ENCODE measurements at regions not wholly inside any gene's neighbourhood (a gene's known extent, or its start where the extent isn't known, plus 50 kb on each side); places are given as distances from the start of the nearest gene placed in this dataset.

DNA sequence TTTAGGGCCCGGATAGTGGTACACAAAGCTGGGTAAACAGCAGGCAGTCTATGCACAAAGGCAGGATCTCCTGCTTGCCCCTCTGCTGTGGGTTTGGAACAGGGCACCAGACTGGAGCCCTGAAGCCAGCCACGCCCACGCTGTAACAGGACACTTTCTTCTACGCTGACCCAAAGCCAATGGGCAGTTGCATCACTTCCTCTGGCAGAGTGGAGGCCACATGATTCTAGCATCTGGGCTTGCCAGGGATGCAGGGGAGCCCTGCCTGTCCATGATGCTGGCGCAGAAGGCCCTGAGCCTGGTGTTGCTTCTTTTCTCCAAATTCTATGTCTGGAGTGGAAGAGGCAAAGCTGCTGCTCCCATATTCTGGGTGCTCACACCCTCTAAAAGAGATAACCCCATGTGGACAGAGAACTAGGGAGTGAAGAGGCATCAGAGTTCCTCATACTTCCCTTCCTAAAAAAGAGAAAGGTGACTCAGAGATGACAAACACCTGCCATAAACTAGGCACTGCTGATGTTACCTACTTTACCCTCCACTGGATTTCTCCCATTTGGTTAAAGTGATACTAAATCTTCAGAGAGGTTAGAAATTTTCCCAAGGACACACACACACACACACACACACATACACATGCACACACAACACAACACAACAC, 260.3 kb upstream of the KLF4 start:
- no peak for DNase-seq (ENCODE audit: low read depth in 1 of 2, low spot score in 1 of 2)

GRCh38 chr9:107744873-107745272, 255.3 kb upstream of the KLF4 start:
- DNase-seq (ENCODE audit: low read depth in 1 of 2, low spot score in 1 of 2), result no peak

DNA sequence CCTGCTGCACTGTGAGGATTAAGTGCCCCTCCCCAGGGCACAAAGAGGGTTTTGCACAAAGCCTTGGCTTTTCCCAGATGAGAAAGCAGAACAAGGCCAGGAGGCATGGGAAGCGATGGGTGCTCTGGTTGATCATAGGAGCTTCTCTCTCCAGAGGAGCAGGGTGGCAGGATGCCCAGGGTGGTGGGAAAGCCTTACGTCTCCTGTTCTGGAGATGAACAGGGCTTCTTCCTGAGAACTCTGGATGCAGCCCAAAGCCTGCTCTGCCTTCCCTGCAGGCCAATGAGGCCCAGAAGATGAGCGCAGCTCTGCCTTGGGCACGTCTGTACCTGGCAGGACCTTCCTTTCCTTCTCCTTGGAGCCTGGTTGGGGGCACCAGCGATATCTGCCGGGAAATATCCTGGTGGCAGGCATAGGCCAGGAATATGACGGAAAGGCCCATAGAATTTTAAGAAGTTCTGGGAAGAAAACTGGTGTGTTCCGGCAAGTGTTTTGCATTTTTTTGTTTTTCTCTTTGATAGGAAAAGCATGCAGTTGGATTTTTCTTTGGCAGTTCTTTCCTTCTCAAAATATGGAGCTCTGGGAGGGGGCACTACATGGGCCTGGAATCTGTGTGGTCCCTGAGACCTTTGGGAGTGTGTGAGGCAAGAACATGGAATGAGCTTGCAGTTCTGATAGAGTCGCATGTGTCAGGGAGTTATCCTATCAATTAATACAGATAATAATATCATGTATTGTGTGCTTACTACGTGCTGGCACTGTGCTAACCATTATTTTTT, 253.2 kb upstream of the KLF4 start:
- DNase-seq (ENCODE audit: low read depth in 1 of 2, low spot score in 1 of 2), result no peak

DNA sequence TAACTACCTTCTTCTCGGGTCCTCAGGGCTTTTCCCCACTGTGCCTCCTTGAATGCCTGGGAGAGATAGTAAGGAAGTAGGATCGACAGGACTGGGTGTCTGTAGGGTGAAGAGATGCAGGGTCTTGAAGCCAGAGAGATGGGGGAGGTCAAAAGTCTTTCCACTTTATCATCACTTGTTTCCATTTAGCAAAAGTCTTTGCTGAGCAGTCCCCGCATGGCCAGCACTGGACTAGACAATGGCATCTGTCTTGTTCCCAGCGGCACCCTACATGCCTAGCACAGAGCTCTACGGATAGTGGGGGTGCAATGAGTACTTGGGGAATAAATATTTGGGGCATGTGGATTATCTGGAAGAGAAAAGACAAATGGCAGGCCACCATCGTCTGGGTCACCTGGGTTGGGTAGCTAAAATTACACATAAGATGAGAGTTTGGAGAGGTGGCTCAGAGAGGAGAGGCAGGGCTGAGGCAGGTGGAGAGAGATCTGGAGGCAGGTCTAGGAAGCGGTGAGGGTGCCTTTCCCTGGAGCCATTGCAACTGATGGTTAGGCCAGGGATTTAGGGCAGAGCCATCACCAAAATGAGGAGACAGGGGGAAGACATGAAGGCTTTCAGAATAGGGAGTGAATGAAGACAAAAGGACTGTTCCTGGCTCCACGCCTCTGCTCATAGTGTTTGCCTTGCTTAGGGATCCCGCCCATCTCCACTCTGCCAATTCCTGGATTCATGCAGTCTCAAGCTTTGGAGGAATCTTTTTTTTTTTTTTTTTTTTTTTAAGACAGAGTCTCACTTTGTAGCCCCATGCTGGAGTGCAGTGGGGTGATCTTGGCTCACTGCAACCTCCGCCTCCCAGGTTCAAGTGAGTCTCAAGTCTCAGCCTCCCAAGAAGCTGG, 250.8 kb upstream of the KLF4 start:
- DNase-seq (ENCODE audit: low read depth in 1 of 2, low spot score in 1 of 2), result no peak

DNA sequence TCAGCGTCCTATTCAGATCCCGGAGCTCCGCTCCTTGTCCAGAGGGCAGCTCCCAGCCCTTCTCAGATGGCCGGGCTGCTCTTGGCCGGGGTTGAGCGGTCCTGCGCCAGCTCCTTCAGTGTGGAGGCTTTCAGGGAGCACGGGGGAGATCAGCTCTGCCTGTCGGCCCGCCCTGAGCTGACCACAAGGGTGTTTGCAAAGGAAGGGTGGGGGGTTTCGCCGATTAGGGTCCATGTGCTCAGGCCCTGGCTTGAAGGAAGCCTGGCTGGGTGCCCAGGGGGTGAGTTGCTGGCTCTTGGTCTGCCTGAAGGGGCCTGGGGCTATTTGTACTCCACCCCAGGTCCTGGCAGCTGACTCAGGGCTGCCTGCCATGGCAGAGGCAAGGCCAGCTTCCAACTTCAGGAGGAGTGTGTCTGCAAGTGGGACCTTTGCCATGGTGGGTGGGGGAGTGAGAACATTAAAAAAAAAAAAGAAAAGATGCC, 250.1 kb upstream of the KLF4 start:
- DNase-seq (ENCODE audit: low read depth in 1 of 2, low spot score in 1 of 2), result no peak

DNA sequence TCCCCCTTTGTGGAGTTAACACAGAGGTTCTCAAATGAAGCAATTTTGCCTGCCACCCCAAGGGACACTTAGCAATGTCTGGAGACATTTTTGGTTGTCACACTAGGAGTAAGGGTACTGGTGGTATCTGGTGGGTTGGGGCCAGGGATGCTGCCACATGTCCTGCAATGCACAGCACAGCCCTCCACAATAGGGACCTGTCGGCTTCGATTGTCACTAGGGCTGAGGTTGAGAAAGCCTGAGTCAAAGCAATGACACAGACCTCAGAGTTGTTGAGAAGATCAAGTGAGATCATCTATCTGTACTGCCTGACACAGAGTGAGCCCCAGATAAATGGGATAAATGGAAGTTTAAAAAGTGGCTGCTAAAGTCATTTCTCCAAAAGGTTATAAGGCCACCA, 249.2 kb upstream of the KLF4 start:
- no peak for DNase-seq (ENCODE audit: low read depth in 1 of 2, low spot score in 1 of 2)

- no peak for DNase-seq (ENCODE audit: low read depth in 1 of 2, low spot score in 1 of 2)
Measured at GRCh38 chr9:107737987-107738743, 248.6 kb upstream of the KLF4 start.

DNA sequence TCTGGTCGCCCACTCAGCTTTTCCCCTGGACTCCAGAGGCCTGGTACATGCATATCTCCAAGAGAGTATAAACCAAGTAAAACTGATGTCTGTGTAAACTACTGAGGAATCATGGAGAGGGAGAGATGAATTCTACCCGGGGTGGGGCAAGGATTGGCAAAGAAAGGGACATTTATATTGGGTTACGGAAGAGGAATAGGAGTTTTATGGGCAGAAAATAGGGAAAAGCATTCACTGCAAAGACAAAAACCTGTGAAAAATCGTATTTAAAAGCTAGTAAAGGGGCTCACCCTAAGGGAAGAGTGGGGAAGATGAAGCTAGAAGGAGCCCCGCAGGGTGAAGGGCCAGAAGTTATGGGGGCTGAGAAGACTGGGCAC, 248.0 kb upstream of the KLF4 start:
- DNase-seq (ENCODE audit: low read depth in 1 of 2, low spot score in 1 of 2), result no peak

DNA sequence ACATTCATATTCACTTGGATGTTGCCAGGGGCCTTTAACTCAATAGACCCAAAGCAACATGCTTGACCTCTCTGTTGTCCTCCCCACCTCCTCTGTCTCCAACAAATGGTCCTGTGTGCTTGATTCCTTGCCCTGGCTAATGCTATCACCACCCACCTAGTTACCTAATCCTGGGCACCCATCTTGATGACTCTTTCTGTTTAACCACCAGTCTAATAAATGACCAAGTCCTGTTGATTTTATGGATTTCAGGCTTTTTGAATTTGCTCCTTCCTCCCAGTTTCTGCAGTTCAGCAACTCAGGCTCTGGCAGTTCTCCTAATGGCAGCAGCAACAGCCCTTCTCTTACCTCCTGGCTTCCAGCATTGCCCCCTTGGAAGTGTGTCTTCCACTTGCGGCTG, 246.3 kb upstream of the KLF4 start:
- no peak for DNase-seq (ENCODE audit: low read depth in 1 of 2, low spot score in 1 of 2)

DNA sequence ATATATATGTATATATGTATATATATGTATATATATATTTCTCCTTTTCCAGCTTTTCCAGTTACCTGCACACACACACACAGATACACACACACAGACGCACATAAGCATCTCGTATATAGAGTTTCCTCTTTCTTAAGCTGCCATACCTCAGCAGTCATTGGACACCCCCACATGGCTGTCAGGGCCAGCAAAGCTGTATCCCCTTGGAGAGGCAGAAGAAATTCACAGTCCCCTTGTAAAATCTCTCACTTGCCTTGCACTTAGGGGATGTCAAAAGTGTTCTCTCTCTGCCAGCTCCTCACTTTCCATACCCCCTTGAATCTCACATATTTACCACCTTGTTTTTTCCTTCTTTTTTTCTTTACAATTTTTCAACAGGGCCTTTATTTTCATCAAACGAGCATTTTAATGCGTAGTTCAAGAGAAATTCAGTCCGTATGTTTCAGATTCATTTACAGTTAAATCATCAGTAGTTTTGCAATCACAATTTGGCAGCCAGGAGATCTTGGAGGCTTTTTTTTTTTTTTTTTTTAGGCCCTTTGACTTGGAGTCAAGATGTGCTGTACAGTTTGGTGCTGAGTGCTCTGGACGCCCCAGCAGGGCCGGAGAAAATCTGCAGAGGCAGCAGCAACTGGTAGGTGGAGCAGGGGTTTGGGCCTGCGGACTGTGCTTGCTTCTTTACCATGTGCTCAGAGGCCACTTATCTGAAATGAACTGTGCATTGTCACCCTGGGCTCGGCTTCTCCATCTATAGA, 244.9 kb upstream of the KLF4 start:
- no peak for DNase-seq (ENCODE audit: low read depth in 1 of 2, low spot score in 1 of 2)

GRCh38 chr9:107733523-107733894, 243.9 kb upstream of the KLF4 start:
- no peak for DNase-seq (ENCODE audit: low read depth in 1 of 2, low spot score in 1 of 2)

DNA sequence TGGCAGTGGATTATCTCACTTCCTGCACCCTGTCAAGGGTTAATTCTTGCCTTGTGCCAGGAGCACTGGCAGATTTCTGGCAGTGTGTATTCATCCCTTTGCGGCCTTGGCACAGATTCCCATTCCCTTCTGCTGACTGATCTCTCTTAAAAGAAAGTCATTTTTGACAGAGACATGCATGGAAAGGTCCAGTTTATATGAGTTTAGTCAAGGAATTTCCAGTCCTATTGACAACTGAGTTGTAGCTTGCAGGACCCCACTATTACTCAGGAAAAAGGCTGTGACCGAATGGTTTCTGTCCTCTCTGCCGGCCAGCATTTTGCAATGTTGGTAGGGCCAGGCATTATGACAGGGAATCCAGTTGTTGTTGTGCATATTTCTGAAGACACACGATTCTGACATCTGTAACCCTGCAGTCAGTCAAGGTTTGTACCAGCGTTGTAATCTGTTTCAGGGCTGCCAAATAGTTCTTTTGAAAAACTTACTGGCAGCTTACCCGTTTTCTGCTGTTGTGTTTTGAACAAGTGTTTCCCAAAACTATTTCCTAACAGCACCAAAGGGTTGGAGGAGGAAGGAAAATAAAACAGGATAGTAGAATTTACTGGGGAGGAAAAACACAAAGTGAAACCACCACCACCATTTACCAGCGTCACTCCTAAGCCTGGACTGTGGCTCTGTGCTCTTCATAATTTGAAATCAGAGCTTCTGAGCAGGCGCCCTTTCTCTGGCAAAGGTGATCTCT, 243.4 kb upstream of the KLF4 start:
- DNase-seq (ENCODE audit: low read depth in 1 of 2, low spot score in 1 of 2), result no peak

DNA sequence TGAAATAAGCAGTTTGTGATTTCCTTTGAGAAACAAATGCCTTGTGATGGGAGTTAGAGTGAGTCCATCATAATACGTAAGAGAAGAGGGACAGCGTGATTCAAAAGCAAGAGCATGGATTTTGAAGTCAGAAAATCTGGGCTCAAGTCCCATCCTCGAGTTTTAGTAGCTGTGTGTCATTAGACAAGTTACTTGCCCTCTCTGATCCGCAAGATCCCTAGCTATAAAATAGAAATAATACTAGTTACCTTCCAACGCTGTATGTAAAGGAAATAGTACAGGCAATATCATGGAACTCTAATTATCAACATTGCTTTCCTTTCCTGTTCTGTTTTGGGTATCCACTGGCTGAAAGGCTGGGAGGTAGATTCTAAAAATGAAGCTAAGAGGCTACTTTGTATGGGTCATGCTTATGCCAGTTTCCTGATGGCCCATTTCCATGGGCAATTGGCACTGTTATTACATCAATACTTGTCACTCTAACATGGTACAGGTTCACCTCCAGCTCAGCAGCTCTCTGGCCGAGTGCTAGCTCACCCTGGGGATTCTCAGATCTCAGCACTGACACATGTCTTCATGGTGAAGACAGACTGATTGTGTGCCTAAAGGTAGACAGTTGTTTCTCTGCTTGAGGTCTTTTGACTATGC, 241.7 kb upstream of the KLF4 start:
- no peak for DNase-seq (ENCODE audit: low read depth in 1 of 2, low spot score in 1 of 2)

DNA sequence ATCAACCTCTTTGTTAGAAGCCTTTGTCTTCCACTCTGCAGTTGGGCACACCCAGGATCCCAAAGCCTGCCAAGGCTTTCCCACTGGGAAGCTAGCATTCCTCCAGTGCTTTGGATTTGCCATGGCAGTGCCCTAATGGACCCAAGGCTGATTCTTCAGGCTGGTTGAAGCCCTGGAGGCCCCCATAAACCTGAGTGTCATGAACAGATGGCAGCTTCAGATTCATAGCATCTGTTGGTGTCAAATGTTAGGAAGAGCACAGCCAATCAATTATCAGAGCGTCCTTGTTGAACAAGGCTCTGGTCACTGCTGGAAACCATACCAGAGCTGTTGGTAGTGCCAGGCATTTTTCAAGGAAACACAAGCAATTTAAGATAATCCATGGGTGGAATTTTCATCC, 241.1 kb upstream of the KLF4 start:
- DNase-seq (ENCODE audit: low read depth in 1 of 2, low spot score in 1 of 2), result no peak

- no peak for DNase-seq (ENCODE audit: low read depth in 1 of 2, low spot score in 1 of 2)
Measured at GRCh38 chr9:107727086-107727780, 237.7 kb upstream of the KLF4 start.

GRCh38 chr9:107723015-107723414, 233.4 kb upstream of the KLF4 start:
- no peak for DNase-seq (ENCODE audit: low read depth in 1 of 2, low spot score in 1 of 2)

GRCh38 chr9:107721705-107722245, 232.2 kb upstream of the KLF4 start:
- DNase-seq (ENCODE audit: low read depth in 1 of 2, low spot score in 1 of 2), result no peak

GRCh38 chr9:107720501-107720900, 230.9 kb upstream of the KLF4 start:
- DNase-seq (ENCODE audit: low read depth in 1 of 2, low spot score in 1 of 2), result no peak

Measured in activated CD4-positive, alpha-beta T cell treated with anti-CD3 and anti-CD28 coated beads, Interleukin-2, amount 50 U/mL, for 24 hours (primary cell).